K562 (cell line): ENCODE measurements at regions not wholly inside any gene's neighbourhood (a gene's known extent, or its start where the extent isn't known, plus 50 kb on each side); places are given as distances from the start of the nearest gene placed in this dataset.

Experiments used
- ATF6 ChIP-seq: sonication (generic); formaldehyde crosslinking; IDR thresholded peaks from 2 replicates; pipeline ENCODE4 v1.4.0; 2020; ENCODE audit warnings: mild to moderate bottlenecking, missing genetic modification reagents
- EGR1 ChIP-seq: fragments of 450-650 bp; conservative IDR thresholded peaks from 2 replicates; pipeline ENCODE4 v1.6.1; 2017; ENCODE audit warnings: mild to moderate bottlenecking
- SNRNP70 ChIP-seq: fragments of 200-400 bp; formaldehyde crosslinking; optimal IDR thresholded peaks from 2 replicates; pipeline ENCODE3; 2017; ENCODE audit warnings: low read depth, low read length
- ZNF778 ChIP-seq: fragments of 450-650 bp; formaldehyde crosslinking; IDR thresholded peaks from 2 replicates; pipeline ENCODE4 v1.4.0; 2020; ENCODE audit warnings: mild to moderate bottlenecking, moderate library complexity
- TF ChIP-seq, protein P1 (sequence below): fragments of 250-450 bp; sonication (Bioruptor Pico); IDR thresholded peaks from 2 replicates; pipeline ENCODE4 v1.4.0; 2020; ENCODE audit warnings: mild to moderate bottlenecking, moderate library complexity

DNA sequence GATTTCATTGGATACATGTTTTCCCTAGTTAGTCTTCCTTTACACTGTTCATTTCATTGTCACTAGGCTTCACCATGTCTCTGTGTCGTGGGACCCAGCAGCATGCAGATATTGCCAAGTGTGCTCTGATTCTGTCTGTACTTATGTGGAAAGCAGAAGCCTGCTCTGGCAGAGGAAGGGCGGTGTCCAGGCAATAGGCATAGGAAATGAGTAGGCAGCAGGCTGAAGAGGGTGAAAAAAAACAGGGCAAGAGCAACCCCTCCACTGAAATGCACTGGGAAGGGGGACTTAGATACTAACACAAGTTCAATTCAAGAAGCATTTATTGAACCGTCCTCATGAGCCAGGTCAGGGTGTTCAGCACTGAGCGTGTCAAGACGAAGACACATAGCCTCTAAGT, 85.2 kb upstream of the VAV3 start (continued):
- TF ChIP-seq ATF6 = no peak
- no peak for TF ChIP-seq SNRNP70
- TF ChIP-seq, protein P1, sequence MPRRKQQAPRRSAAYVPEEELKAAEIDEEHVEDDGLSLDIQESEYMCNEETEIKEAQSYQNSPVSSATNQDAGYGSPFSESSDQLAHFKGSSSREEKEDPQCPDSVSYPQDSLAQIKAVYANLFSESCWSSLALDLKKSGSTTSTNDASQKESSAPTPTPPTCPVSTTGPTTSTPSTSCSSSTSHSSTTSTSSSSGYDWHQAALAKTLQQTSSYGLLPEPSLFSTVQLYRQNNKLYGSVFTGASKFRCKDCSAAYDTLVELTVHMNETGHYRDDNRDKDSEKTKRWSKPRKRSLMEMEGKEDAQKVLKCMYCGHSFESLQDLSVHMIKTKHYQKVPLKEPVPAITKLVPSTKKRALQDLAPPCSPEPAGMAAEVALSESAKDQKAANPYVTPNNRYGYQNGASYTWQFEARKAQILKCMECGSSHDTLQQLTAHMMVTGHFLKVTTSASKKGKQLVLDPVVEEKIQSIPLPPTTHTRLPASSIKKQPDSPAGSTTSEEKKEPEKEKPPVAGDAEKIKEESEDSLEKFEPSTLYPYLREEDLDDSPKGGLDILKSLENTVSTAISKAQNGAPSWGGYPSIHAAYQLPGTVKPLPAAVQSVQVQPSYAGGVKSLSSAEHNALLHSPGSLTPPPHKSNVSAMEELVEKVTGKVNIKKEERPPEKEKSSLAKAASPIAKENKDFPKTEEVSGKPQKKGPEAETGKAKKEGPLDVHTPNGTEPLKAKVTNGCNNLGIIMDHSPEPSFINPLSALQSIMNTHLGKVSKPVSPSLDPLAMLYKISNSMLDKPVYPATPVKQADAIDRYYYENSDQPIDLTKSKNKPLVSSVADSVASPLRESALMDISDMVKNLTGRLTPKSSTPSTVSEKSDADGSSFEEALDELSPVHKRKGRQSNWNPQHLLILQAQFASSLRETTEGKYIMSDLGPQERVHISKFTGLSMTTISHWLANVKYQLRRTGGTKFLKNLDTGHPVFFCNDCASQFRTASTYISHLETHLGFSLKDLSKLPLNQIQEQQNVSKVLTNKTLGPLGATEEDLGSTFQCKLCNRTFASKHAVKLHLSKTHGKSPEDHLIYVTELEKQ (CRISPR knock-in tag) = no peak
- TF ChIP-seq EGR1 = no peak
- no peak for TF ChIP-seq ZNF778
